Activated CD8-positive, alpha-beta memory T cell treated with anti-CD3 and anti-CD28 coated beads for 4 hours (primary cell): ENCODE measurements at regions not wholly inside any gene's neighbourhood (a gene's known extent, or its start where the extent isn't known, plus 50 kb on each side); places are given as distances from the start of the nearest gene placed in this dataset.

Source experiments
- DNase-seq, 2 donors: peaks; one replicate each; pipeline ENCODE4 v3.0.0-alpha.2; 2020; ENCODE audit warnings: low read depth in 2 of 2

- DNase-seq: no peak
These were observed 76.5 kb upstream of the CDH5 start for GRCh38 chr16:66289986-66290385.

GRCh38 chr16:66289051-66289680, 77.3 kb upstream of the CDH5 start:
- no peak for DNase-seq

- no peak for DNase-seq
These were observed 78.6 kb upstream of the CDH5 start for GRCh38 chr16:66287926-66288325.

- no peak for DNase-seq
These were observed 79.1 kb upstream of the CDH5 start for GRCh38 chr16:66287416-66287815.

GRCh38 chr16:66286527-66286926, 80.0 kb upstream of the CDH5 start:
- no peak for DNase-seq

- DNase-seq: no peak
These were observed 87.8 kb upstream of the CDH5 start for GRCh38 chr16:66278604-66279262.

- DNase-seq: no peak
These were observed 88.4 kb upstream of the CDH5 start for GRCh38 chr16:66278111-66278531.

GRCh38 chr16:66277311-66278070, 89.0 kb upstream of the CDH5 start:
- DNase-seq: no peak

- no peak for DNase-seq
These were observed 90.6 kb upstream of the CDH5 start for GRCh38 chr16:66275775-66276428.

- no peak for DNase-seq
These were observed 92.0 kb upstream of the CDH5 start for GRCh38 chr16:66274335-66275110.

GRCh38 chr16:66273644-66274334, 92.7 kb upstream of the CDH5 start:
- no peak for DNase-seq

- DNase-seq: no peak
These were observed 93.4 kb upstream of the CDH5 start for GRCh38 chr16:66273053-66273452.

- no peak for DNase-seq
These were observed 94.0 kb upstream of the CDH5 start for GRCh38 chr16:66272461-66272860.

GRCh38 chr16:66271074-66272060, 95.1 kb upstream of the CDH5 start:
- no peak for DNase-seq

GRCh38 chr16:66270333-66270927, 96.1 kb upstream of the CDH5 start:
- DNase-seq: peak in 1 of 2 donors; percentile 7

GRCh38 chr16:66269617-66270332, 96.7 kb upstream of the CDH5 start:
- DNase-seq: no peak

- no peak for DNase-seq
These were observed 99.0 kb upstream of the CDH5 start for GRCh38 chr16:66267292-66268014.
